ENCODE measurements at regions not wholly inside any gene's neighbourhood (a gene's known extent, or its start where the extent isn't known, plus 50 kb on each side); places are given as distances from the start of the nearest gene placed in this dataset.
A peak's percentile ranks its signal among the peaks of the same experiment; 100 is the strongest.

DNA sequence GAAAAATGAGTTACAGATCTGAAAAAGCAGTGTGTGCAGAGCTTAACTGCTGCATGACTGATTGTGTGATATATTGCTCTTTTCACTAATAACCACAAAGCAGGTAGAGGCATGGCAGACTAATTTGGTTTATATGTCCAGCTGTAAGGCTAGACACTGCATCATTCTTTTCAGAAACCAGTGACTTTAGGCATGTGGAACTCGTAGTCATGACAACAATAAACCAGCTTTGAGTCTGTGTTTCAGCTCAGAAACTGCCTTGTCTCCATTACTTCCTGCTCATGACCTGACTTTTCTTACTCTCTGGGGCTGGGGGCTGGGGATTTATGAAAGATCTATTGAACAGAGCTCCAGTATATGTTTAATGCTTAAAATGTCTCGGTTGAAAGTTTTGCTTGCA lies 146.8 kb upstream of the LRIG3 start (continued):
- TF ChIP-seq, protein P1, sequence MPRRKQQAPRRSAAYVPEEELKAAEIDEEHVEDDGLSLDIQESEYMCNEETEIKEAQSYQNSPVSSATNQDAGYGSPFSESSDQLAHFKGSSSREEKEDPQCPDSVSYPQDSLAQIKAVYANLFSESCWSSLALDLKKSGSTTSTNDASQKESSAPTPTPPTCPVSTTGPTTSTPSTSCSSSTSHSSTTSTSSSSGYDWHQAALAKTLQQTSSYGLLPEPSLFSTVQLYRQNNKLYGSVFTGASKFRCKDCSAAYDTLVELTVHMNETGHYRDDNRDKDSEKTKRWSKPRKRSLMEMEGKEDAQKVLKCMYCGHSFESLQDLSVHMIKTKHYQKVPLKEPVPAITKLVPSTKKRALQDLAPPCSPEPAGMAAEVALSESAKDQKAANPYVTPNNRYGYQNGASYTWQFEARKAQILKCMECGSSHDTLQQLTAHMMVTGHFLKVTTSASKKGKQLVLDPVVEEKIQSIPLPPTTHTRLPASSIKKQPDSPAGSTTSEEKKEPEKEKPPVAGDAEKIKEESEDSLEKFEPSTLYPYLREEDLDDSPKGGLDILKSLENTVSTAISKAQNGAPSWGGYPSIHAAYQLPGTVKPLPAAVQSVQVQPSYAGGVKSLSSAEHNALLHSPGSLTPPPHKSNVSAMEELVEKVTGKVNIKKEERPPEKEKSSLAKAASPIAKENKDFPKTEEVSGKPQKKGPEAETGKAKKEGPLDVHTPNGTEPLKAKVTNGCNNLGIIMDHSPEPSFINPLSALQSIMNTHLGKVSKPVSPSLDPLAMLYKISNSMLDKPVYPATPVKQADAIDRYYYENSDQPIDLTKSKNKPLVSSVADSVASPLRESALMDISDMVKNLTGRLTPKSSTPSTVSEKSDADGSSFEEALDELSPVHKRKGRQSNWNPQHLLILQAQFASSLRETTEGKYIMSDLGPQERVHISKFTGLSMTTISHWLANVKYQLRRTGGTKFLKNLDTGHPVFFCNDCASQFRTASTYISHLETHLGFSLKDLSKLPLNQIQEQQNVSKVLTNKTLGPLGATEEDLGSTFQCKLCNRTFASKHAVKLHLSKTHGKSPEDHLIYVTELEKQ (tag by site-specific recombination; IDR thresholded peaks at IDR 0.05; ENCODE audit: borderline replicate concordance) = no peak; the same call in 1 of the 2 replicates
- 0 out of 2 replicates have a peak, but pooled peaks have one; percentile 20 for TF ChIP-seq MEIS1 (CRISPR knock-in tag; IDR thresholded peaks at IDR 0.05; ENCODE audit: borderline replicate concordance)
- TF ChIP-seq, protein P2, sequence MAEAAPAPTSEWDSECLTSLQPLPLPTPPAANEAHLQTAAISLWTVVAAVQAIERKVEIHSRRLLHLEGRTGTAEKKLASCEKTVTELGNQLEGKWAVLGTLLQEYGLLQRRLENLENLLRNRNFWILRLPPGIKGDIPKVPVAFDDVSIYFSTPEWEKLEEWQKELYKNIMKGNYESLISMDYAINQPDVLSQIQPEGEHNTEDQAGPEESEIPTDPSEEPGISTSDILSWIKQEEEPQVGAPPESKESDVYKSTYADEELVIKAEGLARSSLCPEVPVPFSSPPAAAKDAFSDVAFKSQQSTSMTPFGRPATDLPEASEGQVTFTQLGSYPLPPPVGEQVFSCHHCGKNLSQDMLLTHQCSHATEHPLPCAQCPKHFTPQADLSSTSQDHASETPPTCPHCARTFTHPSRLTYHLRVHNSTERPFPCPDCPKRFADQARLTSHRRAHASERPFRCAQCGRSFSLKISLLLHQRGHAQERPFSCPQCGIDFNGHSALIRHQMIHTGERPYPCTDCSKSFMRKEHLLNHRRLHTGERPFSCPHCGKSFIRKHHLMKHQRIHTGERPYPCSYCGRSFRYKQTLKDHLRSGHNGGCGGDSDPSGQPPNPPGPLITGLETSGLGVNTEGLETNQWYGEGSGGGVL (tag by site-specific recombination; IDR thresholded peaks at IDR 0.05) = no peak
- no peak for TF ChIP-seq ZBTB21 (tag by site-specific recombination; IDR thresholded peaks at IDR 0.05)
- TF ChIP-seq, protein P3, sequence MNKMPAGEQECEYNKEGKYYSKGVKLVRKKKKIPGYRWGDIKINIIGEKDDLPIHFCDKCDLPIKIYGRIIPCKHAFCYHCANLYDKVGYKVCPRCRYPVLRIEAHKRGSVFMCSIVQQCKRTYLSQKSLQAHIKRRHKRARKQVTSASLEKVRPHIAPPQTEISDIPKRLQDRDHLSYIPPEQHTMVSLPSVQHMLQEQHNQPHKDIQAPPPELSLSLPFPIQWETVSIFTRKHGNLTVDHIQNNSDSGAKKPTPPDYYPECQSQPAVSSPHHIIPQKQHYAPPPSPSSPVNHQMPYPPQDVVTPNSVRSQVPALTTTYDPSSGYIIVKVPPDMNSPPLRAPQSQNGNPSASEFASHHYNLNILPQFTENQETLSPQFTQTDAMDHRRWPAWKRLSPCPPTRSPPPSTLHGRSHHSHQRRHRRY (tag by site-specific recombination; IDR thresholded peaks at IDR 0.05) = no peak
- TF ChIP-seq, protein P4, sequence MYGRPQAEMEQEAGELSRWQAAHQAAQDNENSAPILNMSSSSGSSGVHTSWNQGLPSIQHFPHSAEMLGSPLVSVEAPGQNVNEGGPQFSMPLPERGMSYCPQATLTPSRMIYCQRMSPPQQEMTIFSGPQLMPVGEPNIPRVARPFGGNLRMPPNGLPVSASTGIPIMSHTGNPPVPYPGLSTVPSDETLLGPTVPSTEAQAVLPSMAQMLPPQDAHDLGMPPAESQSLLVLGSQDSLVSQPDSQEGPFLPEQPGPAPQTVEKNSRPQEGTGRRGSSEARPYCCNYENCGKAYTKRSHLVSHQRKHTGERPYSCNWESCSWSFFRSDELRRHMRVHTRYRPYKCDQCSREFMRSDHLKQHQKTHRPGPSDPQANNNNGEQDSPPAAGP (tag by site-specific recombination; IDR thresholded peaks at IDR 0.05) = no peak
- TF ChIP-seq HOXC10 (CRISPR knock-in tag; IDR thresholded peaks at IDR 0.05) = no peak
- no peak for TF ChIP-seq ZNF175 (tag by site-specific recombination; IDR thresholded peaks at IDR 0.05)
- TF ChIP-seq, protein P5, sequence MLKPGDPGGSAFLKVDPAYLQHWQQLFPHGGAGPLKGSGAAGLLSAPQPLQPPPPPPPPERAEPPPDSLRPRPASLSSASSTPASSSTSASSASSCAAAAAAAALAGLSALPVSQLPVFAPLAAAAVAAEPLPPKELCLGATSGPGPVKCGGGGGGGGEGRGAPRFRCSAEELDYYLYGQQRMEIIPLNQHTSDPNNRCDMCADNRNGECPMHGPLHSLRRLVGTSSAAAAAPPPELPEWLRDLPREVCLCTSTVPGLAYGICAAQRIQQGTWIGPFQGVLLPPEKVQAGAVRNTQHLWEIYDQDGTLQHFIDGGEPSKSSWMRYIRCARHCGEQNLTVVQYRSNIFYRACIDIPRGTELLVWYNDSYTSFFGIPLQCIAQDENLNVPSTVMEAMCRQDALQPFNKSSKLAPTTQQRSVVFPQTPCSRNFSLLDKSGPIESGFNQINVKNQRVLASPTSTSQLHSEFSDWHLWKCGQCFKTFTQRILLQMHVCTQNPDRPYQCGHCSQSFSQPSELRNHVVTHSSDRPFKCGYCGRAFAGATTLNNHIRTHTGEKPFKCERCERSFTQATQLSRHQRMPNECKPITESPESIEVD (tag by site-specific recombination; IDR thresholded peaks at IDR 0.05) = peak; percentile 3; the same call in 1 of the 2 replicates
- no peak for TF ChIP-seq ZNF544 (tag by site-specific recombination; IDR thresholded peaks at IDR 0.05)
- TF ChIP-seq, protein P6, sequence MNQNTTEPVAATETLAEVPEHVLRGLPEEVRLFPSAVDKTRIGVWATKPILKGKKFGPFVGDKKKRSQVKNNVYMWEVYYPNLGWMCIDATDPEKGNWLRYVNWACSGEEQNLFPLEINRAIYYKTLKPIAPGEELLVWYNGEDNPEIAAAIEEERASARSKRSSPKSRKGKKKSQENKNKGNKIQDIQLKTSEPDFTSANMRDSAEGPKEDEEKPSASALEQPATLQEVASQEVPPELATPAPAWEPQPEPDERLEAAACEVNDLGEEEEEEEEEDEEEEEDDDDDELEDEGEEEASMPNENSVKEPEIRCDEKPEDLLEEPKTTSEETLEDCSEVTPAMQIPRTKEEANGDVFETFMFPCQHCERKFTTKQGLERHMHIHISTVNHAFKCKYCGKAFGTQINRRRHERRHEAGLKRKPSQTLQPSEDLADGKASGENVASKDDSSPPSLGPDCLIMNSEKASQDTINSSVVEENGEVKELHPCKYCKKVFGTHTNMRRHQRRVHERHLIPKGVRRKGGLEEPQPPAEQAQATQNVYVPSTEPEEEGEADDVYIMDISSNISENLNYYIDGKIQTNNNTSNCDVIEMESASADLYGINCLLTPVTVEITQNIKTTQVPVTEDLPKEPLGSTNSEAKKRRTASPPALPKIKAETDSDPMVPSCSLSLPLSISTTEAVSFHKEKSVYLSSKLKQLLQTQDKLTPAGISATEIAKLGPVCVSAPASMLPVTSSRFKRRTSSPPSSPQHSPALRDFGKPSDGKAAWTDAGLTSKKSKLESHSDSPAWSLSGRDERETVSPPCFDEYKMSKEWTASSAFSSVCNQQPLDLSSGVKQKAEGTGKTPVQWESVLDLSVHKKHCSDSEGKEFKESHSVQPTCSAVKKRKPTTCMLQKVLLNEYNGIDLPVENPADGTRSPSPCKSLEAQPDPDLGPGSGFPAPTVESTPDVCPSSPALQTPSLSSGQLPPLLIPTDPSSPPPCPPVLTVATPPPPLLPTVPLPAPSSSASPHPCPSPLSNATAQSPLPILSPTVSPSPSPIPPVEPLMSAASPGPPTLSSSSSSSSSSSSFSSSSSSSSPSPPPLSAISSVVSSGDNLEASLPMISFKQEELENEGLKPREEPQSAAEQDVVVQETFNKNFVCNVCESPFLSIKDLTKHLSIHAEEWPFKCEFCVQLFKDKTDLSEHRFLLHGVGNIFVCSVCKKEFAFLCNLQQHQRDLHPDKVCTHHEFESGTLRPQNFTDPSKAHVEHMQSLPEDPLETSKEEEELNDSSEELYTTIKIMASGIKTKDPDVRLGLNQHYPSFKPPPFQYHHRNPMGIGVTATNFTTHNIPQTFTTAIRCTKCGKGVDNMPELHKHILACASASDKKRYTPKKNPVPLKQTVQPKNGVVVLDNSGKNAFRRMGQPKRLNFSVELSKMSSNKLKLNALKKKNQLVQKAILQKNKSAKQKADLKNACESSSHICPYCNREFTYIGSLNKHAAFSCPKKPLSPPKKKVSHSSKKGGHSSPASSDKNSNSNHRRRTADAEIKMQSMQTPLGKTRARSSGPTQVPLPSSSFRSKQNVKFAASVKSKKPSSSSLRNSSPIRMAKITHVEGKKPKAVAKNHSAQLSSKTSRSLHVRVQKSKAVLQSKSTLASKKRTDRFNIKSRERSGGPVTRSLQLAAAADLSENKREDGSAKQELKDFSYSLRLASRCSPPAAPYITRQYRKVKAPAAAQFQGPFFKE (tag by site-specific recombination; IDR thresholded peaks at IDR 0.05; ENCODE audit: borderline replicate concordance) = no peak
- TF ChIP-seq, protein P7, sequence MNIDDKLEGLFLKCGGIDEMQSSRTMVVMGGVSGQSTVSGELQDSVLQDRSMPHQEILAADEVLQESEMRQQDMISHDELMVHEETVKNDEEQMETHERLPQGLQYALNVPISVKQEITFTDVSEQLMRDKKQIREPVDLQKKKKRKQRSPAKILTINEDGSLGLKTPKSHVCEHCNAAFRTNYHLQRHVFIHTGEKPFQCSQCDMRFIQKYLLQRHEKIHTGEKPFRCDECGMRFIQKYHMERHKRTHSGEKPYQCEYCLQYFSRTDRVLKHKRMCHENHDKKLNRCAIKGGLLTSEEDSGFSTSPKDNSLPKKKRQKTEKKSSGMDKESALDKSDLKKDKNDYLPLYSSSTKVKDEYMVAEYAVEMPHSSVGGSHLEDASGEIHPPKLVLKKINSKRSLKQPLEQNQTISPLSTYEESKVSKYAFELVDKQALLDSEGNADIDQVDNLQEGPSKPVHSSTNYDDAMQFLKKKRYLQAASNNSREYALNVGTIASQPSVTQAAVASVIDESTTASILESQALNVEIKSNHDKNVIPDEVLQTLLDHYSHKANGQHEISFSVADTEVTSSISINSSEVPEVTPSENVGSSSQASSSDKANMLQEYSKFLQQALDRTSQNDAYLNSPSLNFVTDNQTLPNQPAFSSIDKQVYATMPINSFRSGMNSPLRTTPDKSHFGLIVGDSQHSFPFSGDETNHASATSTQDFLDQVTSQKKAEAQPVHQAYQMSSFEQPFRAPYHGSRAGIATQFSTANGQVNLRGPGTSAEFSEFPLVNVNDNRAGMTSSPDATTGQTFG (tag by site-specific recombination; IDR thresholded peaks at IDR 0.05; ENCODE audit: borderline replicate concordance) = no peak
- TF ChIP-seq ZNF140 (tag by site-specific recombination; IDR thresholded peaks at IDR 0.05) = no peak
